HG02759 (cell line): ENCODE measurements at regions not wholly inside any gene's neighbourhood (a gene's known extent, or its start where the extent isn't known, plus 50 kb on each side); places are given as distances from the start of the nearest gene placed in this dataset.
"Not testable (repeated sequence)": the region's sequence is repeated elsewhere in the genome, so short reads cannot be mapped to it uniquely, and the experiment has no call there.

Source experiments
- ATAC-seq: cut with Tn5 transposase; IDR thresholded peaks from one replicate; pipeline ENCODE4 v1.9.1; 2021; ENCODE audit warnings: mild to moderate bottlenecking, moderate library complexity; ENCODE audit not compliant: unreplicated experiment

- ATAC-seq: not testable (repeated sequence)
Measured at GRCh38 chr5:92610435-92610834, 970.6 kb downstream of the NR2F1-AS1 start.

DNA sequence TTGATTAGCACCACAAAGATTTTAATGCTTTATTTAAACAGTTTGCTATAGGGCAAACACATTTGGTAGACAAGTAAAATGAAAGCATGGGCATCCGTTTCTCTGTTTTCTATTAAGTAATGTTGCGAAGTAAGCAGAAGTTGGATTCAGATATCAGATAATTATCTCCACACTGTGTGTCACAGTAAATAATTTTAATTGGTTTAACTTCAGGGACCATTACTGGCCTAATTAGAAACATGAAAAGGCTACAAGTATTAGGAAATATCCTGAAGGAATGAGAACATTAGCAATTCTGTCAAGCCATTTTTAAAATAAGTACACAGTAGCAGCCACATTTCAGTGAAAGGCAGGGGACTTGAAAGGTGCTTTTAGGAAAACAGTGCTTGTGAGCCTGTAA, 975.4 kb downstream of the NR2F1-AS1 start:
- no peak for ATAC-seq

- ATAC-seq: no peak
Measured at GRCh38 chr5:92599217-92599810, 981.7 kb downstream of the NR2F1-AS1 start.

GRCh38 chr5:92594031-92594430, 987.0 kb downstream of the NR2F1-AS1 start:
- ATAC-seq: no peak

- ATAC-seq: no peak
Measured at GRCh38 chr5:92588876-92589275, 992.1 kb downstream of the NR2F1-AS1 start.

DNA sequence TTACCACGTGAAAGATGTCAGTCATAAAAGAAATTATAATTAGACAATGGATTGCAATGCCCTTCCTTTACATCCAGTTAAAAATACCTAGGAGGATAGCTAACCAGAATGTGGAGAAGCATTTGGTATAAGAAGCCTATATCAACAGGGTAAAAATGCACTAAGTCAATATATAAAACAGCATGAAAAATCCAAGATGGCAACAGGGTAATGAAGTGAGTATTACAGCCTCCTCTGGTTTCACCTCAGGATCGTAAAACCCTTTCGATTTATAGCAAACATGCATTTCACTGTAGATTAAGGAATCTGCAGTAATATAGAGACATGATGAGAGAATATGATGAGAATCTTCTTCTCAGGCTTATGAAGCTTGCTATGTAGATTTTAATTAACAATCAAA, 999.3 kb downstream of the NR2F1-AS1 start:
- ATAC-seq: no peak

DNA sequence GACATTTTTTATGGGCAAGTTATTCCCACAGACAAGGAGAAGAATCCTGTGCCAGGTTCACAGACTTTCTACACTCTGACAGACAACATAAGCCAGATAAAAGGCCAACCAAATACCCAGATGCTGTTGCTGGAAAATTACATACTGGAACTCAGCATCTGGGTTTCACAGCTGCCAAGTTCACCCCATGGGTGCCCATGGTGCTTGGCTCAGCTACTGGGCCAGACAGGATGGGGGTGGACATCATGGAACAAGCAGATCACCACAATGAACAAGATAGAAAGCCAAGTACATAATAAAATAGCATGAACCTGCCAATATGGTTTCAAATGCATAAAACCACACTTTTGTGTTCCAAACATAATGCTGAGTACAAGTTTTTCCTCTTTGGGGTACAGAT, 999.8 kb downstream of the NR2F1-AS1 start:
- no peak for ATAC-seq

DNA sequence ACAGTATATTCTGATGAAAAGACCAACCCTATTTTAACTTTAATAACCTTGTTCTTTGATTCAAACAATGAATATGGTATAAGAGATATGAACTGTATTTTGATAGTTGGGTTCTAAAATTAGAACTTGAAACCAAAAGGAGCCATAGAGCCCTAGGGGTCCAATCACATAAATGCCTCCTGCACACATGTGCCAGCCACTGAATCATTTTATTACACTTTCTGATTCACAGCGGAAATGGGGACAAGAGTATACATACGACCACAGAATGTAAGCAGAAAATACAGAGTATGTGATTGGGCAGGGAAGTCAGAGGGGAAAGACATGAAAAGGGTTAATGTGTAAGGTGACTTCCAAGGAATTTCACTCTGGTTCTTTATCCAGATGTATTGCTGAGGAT, 1000.2 kb downstream of the NR2F1-AS1 start:
- ATAC-seq: no peak

GRCh38 chr5:92574023-92574422, 1007.0 kb downstream of the NR2F1-AS1 start:
- peak; percentile 48 for ATAC-seq

- ATAC-seq: no peak
Measured at GRCh38 chr5:92568522-92568921, 1012.5 kb downstream of the NR2F1-AS1 start.

GRCh38 chr5:92567831-92568450, 1013.1 kb downstream of the NR2F1-AS1 start:
- no peak for ATAC-seq

- ATAC-seq: no peak
Measured at GRCh38 chr5:92566113-92566786, 1014.8 kb downstream of the NR2F1-AS1 start.

DNA sequence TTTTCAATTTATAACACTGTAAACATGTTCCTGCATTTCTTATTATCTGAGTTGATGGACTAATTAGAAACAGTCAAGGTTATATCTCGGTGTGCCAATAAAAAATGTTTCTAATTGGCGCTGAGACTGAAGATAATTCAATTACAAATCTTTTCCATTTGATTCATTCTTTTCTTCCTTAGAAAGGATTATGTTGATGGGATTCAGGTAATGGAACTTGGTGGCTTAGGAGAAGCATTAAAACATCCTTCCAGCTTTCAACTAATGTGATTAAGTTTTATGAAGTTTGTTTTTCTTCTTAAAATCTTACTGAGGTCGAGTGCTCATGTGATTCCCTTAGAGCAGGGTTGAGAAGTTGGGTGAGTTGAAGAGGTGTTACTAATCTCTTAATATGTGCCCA, 1015.3 kb downstream of the NR2F1-AS1 start:
- ATAC-seq: no peak

DNA sequence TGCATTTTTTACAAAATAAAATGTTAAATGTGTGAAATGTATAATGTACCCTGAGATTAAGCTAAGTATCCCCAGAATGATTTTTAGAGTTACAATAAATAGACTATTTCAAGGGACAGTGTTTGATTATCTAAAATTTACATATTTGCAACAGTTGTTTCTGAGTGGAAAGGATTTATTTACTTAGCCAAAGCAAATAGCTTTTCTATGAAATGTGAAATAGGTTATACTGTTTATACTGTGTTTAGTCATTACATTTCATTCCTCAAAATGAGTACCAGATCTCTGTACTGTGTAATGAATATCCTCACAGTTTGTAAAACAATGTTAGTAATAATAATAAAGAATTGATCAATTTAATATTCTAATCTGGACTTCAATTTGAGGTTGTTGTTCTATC, 1019.0 kb downstream of the NR2F1-AS1 start:
- ATAC-seq: no peak

- no peak for ATAC-seq
Measured at GRCh38 chr5:92561411-92561959, 1019.5 kb downstream of the NR2F1-AS1 start.

DNA sequence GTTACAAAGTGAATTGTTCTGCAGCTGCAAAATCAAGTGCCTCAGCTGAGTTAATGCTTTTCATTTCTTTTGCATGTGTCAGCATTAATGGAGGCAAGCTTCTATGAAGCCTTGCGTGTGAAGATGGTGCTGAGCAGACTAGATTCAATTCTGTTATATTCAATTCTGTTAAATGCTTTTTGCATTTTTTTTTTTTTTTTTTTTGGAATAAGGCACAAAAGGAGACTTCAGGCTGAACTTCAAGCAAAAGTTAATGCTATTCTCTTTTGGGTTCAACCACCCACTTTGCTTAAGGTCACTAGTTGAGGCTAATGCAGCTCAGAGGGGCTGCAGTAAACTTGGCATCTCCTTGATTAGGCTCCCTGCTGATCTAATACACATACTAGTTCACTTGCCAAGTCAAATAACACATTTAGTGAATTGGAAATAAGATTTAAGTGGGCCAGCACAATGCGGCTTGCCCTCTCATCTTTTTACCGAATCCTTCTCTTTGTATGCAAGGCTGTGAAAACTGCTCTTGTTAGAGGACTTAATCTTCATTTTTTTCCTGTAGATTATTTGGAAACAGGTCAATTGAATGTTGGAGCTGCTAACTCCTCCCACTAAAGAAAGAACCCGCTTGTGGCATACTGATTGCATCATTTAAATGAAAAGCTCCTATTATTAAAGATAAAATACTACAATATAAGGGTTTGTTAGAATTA, 1020.2 kb downstream of the NR2F1-AS1 start:
- no peak for ATAC-seq

DNA sequence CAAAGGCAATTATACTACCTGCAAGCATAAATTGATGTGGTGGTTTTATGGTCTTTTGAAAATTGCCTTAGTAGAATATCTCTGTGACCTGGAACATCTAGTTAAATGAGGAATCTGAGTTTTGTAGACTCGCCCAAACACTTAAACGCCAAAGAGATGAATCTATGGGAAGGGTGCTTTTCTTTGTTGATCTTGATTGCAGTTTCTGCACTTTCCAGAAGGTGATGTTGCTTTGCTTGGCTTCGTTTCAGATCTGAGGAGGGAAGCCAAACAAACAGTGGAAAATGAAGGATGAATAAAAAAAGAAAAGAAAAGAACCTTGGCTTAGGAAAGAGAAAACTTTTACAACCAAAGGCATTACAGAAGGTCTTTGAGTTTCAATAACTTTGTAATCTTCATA, 1021.2 kb downstream of the NR2F1-AS1 start:
- ATAC-seq: no peak

- no peak for ATAC-seq
Measured at GRCh38 chr5:92559331-92559730, 1021.7 kb downstream of the NR2F1-AS1 start.

DNA sequence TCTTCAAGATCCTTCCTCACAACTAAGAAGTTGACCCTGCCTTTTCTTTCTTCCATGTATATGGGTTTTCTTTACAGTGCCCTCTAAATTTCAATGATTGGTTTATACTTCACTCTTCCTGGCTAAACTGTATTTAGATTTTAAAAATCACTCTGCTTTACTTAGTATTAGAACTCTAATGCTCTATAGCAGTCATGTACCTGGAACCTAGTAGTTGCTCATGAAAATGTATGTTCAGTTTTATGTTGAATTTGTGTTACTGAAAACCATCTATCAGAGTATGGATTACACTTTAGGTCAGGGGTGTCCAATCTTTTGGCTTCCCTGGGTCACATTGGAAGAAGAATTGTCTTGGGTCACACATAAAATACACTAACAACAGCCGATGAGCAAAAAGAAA, 1024.3 kb downstream of the NR2F1-AS1 start:
- ATAC-seq: no peak

DNA sequence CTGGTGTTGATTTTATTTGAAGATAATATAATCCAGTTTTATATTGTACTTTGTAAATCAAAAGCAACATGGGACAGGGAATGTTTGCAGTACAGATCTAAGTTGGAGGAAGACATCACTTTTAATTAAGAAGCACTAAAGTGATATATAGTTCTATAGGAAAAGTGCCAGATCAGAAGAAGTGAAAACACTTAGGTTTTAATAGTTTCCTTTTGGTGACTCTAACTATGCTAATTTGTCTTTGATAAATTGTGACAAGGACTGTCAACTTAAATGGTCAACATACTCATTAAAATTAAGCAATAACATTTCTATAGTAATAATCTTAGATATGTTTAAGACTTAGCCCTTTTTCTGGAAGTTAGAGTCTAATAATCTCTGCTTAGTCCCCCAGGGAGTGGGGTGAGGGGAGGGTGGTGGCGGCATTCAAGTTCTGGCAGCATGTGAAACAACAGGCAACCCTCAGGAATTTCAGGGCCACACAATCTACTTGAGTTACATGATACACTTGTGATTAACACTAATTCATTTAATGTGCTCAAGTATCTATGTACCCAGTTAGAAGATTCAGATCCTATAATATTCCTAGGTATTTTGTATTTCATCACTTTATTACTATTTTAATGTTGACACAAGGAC, 1026.5 kb downstream of the NR2F1-AS1 start:
- ATAC-seq: no peak

- ATAC-seq: no peak
Measured at GRCh38 chr5:92553326-92553725, 1027.7 kb downstream of the NR2F1-AS1 start.
